OCI-LY7 (cell line): ENCODE measurements at regions not wholly inside any gene's neighbourhood (a gene's known extent, or its start where the extent isn't known, plus 50 kb on each side); places are given as distances from the start of the nearest gene placed in this dataset.

Experiments
- BruUV-seq: library from RNA; stranded (reverse); fragments of 400-500 nt; replicated peaks from 2 replicates; lab custom pipeline; 2021; lab: Mats Ljungman, UMichigan
- CTCF ChIA-PET: fragments of 300-600 bp; sonication (Branson Sonifier 250); formaldehyde crosslinking; loops from one replicate; lab custom pipeline; 2022; ENCODE audit warnings: antibody characterized with exemption; ENCODE audit not compliant: unreplicated experiment; lab: Charles Lee
- POLR2A ChIA-PET: fragments of 300-600 bp; sonication (Branson Sonifier 250); formaldehyde crosslinking; loops from one replicate; lab custom pipeline; 2022; ENCODE audit warnings: antibody characterized with exemption; lab: Charles Lee
- DNase-seq: peaks from one replicate; pipeline ENCODE4 v3.0.0-alpha.2; 2015; ENCODE audit warnings: low spot score
- H2AFZ ChIP-seq: fragments of 200-600 bp; sonication (generic), shearing (Covaris generic); 2 replicates; pipeline ENCODE4 v1.6.1; 2014; ENCODE audit warnings: mild to moderate bottlenecking, antibody characterized with exemption, low read length, moderate library complexity
- H3K27ac ChIP-seq: fragments of 200-600 bp; sonication (generic); 2 replicates; pipeline ENCODE4 v1.5.1; 2014; ENCODE audit warnings: mixed run types, low read depth, mild to moderate bottlenecking, moderate library complexity, low read length, inconsistent platforms; ENCODE audit not compliant: poor library complexity, severe bottlenecking
- H3K36me3 ChIP-seq: fragments of 200-600 bp; sonication (generic); 2 replicates; pipeline ENCODE4 v1.6.1; 2014; ENCODE audit warnings: mild to moderate bottlenecking, antibody characterized with exemption, low read length, moderate library complexity, mixed read lengths; ENCODE audit not compliant: insufficient read depth
- H3K4me1 ChIP-seq: fragments of 200-600 bp; sonication (generic); 2 replicates; pipeline ENCODE4 v1.5.1; 2014; ENCODE audit warnings: mild to moderate bottlenecking, low read length; ENCODE audit not compliant: insufficient read depth, poor library complexity, severe bottlenecking
- H3K4me2 ChIP-seq: fragments of 200-600 bp; sonication (generic); 2 replicates; pipeline ENCODE4 v1.6.1; 2014; ENCODE audit warnings: mild to moderate bottlenecking, low read length
- H3K4me3 ChIP-seq: fragments of 200-600 bp; sonication (generic); 2 replicates; pipeline ENCODE4 v1.5.1; 2014; ENCODE audit warnings: mild to moderate bottlenecking, low read depth, low read length; ENCODE audit not compliant: poor library complexity, severe bottlenecking
- H3K79me2 ChIP-seq: fragments of 200-600 bp; sonication (generic); 2 replicates; pipeline ENCODE4 v1.6.1; 2016; ENCODE audit warnings: low read depth, mild to moderate bottlenecking, low read length, moderate library complexity, mixed read lengths; ENCODE audit not compliant: insufficient read depth
- H3K9me2 ChIP-seq: fragments of 200-600 bp; sonication (generic); 2 replicates; pipeline ENCODE4 v1.6.1; 2016; ENCODE audit warnings: mild to moderate bottlenecking, low read length, mixed read lengths; ENCODE audit not compliant: insufficient read depth
- H3K9me3 ChIP-seq: fragments of 200-600 bp; sonication (generic); 2 replicates; pipeline ENCODE4 v1.6.1; 2014; ENCODE audit warnings: mild to moderate bottlenecking, mixed run types, low read length, mixed read lengths
- H4K20me1 ChIP-seq: fragments of 200-600 bp; sonication (generic); 2 replicates; pipeline ENCODE4 v1.6.1; 2014; ENCODE audit warnings: mild to moderate bottlenecking, antibody characterized with exemption, low read length, moderate library complexity, mixed read lengths; ENCODE audit not compliant: insufficient read depth
- EZH2phosphoT487 ChIP-seq: fragments of 200-600 bp; sonication (generic); IDR thresholded peaks from 2 replicates; pipeline ENCODE4 v1.6.1; 2018; ENCODE audit warnings: low read depth, borderline replicate concordance, mild to moderate bottlenecking, mixed run types, antibody characterized with exemption, low read length, moderate library complexity, mixed read lengths
- intact Hi-C: fragments of 100-400 bp; cut with micrococcal nuclease; formaldehyde crosslinking; loops from one replicate; pipeline ENCODE4 v1.10.0; 2022; ENCODE audit not compliant: unreplicated experiment
- TF ChIP-seq, protein P1 (sequence below): fragments of 200-600 bp; sonication (generic); conservative IDR thresholded peaks from 2 replicates; pipeline ENCODE4 v1.5.1; 2014; ENCODE audit warnings: mild to moderate bottlenecking, antibody characterized with exemption, low read length, moderate library complexity, mixed read lengths

DNA sequence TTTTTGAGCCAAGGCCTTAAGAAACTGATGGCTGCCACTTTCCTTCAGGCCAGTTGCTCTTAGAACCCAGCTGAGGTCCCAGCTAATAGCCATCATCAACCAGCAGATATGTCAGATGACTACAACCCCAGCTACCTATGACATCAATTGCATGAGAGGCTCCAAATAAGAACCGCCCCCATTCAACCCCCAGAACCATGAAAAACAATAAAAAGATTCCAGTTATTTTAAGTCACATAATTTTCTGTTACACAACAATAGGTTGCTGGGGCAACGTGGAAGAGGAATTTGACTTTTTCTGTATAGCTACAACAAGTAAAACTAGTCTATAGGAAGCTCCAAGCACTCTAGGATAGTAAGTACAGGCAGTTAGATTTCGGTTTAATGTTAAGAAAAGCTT lies 216.3 kb upstream of the MTNR1B start:
- TF ChIP-seq, protein P1, sequence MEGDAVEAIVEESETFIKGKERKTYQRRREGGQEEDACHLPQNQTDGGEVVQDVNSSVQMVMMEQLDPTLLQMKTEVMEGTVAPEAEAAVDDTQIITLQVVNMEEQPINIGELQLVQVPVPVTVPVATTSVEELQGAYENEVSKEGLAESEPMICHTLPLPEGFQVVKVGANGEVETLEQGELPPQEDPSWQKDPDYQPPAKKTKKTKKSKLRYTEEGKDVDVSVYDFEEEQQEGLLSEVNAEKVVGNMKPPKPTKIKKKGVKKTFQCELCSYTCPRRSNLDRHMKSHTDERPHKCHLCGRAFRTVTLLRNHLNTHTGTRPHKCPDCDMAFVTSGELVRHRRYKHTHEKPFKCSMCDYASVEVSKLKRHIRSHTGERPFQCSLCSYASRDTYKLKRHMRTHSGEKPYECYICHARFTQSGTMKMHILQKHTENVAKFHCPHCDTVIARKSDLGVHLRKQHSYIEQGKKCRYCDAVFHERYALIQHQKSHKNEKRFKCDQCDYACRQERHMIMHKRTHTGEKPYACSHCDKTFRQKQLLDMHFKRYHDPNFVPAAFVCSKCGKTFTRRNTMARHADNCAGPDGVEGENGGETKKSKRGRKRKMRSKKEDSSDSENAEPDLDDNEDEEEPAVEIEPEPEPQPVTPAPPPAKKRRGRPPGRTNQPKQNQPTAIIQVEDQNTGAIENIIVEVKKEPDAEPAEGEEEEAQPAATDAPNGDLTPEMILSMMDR = no peak
- no peak for TF ChIP-seq EZH2phosphoT487
- no peak overlapping the region for H3K27ac ChIP-seq
- H3K36me3 ChIP-seq = no peaks in the 10 kb centered on the region
- no TSS peak for BruUV-seq
- no peak overlapping the region for H2AFZ ChIP-seq
- DNase-seq = no peak
- ChIA-PET POLR2A (no interaction called here), CTCF (interaction anchor here (0.9 kb wide), 1 partner anchor 15 kb away, joined by 4 read pairs; no protein-coding TSS in a partner anchor)
- H4K20me1 ChIP-seq = no peaks in the 10 kb centered on the region
- no peaks in the 10 kb centered on the region for H3K9me3 ChIP-seq
- no peaks in the 10 kb centered on the region for H3K4me1 ChIP-seq
- no peaks in the 10 kb centered on the region for H3K9me2 ChIP-seq
- no peaks in the 10 kb centered on the region for H3K79me2 ChIP-seq
- no peak overlapping the region for H3K4me2 ChIP-seq
- H3K4me3 ChIP-seq = no peak overlapping the region
- intact Hi-C loops = no loop called here

DNA sequence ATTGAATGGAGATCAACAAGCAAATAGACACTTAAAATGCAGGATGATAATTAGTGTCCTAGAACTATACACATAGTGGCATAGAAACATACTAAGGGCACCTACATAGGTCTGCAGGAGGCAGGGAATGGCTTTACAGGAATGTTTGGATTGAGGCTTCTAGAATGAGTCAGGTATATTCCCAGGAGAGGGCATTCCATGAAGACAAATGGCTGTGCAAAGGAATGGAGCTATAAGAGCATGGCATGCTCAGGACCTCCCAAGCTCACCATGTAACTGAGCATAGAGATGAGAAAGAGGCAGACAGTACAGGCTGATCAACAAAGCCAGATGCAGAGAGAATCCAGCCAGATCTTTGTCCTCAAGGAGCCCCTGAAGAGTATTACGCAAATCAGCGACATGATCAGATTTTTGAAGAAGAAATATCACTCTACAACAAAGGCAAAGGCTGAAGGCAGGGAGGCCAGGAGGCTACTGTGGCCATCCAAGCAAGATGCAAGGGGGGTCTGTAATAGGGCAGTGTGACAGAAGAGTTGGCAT lies 211.1 kb upstream of the MTNR1B start:
- BruUV-seq = no TSS peak
- Histone ChIP-seq H3K27ac (no peak overlapping the region), H3K4me1 (no peaks in the 10 kb centered on the region), H2AFZ (no peak overlapping the region), H3K9me2 (no peaks in the 10 kb centered on the region), H3K79me2 (no peaks in the 10 kb centered on the region), H3K36me3 (no peaks in the 10 kb centered on the region), H3K9me3 (no peaks in the 10 kb centered on the region), H3K4me2 (no peak overlapping the region), H3K4me3 (no peak overlapping the region), H4K20me1 (no peaks in the 10 kb centered on the region)
- ChIA-PET POLR2A (no interaction called here), CTCF (no interaction called here)
- TF ChIP-seq EZH2phosphoT487 = no peak
- TF ChIP-seq, protein P1 = no peak
- no peak for DNase-seq
- intact Hi-C loops = no loop called here

DNA sequence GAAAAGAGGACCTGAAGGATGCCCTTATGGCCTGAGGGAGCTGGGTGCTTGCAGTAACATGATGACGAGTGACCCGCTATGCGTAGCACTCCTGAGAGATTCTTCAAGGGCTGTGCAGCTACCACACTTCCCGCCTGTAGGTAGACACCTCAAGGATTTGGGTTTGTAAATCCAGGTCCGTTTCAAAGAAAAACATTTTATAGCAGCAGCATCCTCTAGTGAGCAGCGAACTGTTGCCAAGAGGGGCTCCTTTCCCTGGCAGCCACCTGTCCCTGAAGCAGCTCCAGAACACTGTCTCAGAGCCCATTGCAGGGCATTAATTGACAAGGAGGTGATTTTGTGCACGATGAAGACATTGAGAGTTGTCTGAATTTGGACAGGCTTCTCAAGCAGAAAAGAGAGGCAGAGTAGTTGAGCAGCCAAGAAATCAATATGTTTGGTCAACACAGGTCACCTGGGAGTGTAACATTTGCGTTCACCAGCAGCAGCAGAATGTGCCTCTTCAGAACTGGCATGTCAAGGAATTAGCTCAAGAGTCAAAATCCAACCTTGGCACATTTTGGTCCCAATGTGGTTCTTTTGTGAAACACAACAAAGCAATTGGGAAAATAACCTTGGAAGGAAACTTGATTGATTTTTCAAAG lies 209.8 kb upstream of the MTNR1B start:
- Histone ChIP-seq H2AFZ (no peak overlapping the region), H3K4me1 (no peaks in the 10 kb centered on the region), H3K36me3 (no peaks in the 10 kb centered on the region), H3K27ac (no peak overlapping the region), H3K9me2 (no peaks in the 10 kb centered on the region), H3K79me2 (no peaks in the 10 kb centered on the region), H3K9me3 (no peaks in the 10 kb centered on the region), H4K20me1 (no peaks in the 10 kb centered on the region), H3K4me3 (no peak overlapping the region), H3K4me2 (no peak overlapping the region)
- intact Hi-C loops = no loop called here
- TF ChIP-seq, protein P1 = no peak
- no peak for TF ChIP-seq EZH2phosphoT487
- ChIA-PET POLR2A (no interaction called here), CTCF (no interaction called here)
- BruUV-seq = no TSS peak
- DNase-seq = no peak
